T-helper 2 cell treated with Interferon-gamma antibody and Interleukin-4, amounts not matched to agents 5 μg/mL and 100 μg/mL, for 36 hours (primary cell): ENCODE measurements at regions not wholly inside any gene's neighbourhood (a gene's known extent, or its start where the extent isn't known, plus 50 kb on each side); places are given as distances from the start of the nearest gene placed in this dataset.

ENCODE experiments used
- DNase-seq: peaks from one replicate; pipeline ENCODE4 v3.0.0; 2021; ENCODE audit warnings: low spot score
- H3K27ac Mint-ChIP-seq: one replicate; pipeline ENCODE4 v1.8.0; 2021; ENCODE audit warnings: mild to moderate bottlenecking, mixed read lengths
- H3K27me3 Mint-ChIP-seq: one replicate; pipeline ENCODE4 v1.8.0; 2021; ENCODE audit warnings: low read depth, mixed read lengths
- H3K36me3 Mint-ChIP-seq: one replicate; pipeline ENCODE4 v1.8.0; 2021; ENCODE audit warnings: low read depth, mixed read lengths
- H3K4me1 Mint-ChIP-seq: one replicate; pipeline ENCODE4 v1.8.0; 2021; ENCODE audit warnings: low read depth, mixed read lengths
- H3K4me3 Mint-ChIP-seq: one replicate; pipeline ENCODE4 v1.8.0; 2022; ENCODE audit warnings: mild to moderate bottlenecking, moderate library complexity, mixed read lengths
- H3K9me3 Mint-ChIP-seq: one replicate; pipeline ENCODE4 v1.8.0; 2021; ENCODE audit warnings: mixed read lengths

DNA sequence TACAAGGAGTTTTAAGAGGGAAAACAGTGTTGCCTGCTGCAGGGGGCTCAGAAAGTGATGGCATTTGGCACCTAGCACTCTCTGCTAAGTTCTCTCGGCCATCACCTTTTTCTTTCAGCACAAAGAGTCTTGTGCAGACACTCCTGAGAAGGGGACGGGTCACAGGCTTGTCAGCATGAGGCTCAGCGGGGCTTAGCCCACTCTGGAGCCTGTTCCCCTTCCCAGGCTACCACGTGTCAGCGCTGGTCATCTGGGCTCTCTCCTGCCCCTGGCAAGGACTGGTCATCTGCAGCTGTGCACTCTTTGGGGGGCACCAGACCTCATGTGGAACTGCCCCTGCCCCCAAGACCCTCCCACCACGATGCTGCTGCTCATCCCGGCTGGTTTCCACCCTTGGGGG, 152.1 kb upstream of the MKI67 start:
- Mint-ChIP-seq H3K36me3 (no peaks in the 10 kb centered on the region), H3K9me3 (no peaks in the 10 kb centered on the region), H3K27ac (no peak overlapping the region), H3K4me3 (no peak overlapping the region), H3K4me1 (peaks cover 7% of the 10 kb centered on the region), H3K27me3 (peaks cover 42% of the 10 kb centered on the region)
- no peak for DNase-seq

DNA sequence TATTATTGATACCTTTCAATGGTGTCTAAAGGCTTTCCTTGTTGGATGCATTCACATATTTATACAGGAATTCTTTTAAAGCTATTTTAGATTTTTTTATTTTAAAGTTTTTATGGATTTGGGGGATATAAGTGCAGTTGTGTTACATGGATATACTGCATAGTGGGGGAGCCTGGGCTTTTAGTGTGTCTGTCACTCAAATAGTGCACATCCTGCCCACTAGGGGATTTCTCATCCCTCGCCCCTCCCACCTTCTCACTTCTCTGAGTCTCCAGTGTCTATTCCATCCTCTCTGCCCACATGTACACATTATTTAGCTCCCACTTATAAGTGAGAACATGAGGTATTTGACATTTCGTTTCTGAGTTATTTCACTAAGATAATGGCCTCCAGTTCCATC, 154.0 kb upstream of the MKI67 start:
- H3K27ac Mint-ChIP-seq: no peak overlapping the region
- H3K4me3 Mint-ChIP-seq: no peak overlapping the region
- H3K9me3 Mint-ChIP-seq: no peaks in the 10 kb centered on the region
- peaks cover 2% of the 10 kb centered on the region for H3K4me1 Mint-ChIP-seq
- H3K36me3 Mint-ChIP-seq: no peaks in the 10 kb centered on the region
- peaks cover 29% of the 10 kb centered on the region for H3K27me3 Mint-ChIP-seq
- no peak for DNase-seq

DNA sequence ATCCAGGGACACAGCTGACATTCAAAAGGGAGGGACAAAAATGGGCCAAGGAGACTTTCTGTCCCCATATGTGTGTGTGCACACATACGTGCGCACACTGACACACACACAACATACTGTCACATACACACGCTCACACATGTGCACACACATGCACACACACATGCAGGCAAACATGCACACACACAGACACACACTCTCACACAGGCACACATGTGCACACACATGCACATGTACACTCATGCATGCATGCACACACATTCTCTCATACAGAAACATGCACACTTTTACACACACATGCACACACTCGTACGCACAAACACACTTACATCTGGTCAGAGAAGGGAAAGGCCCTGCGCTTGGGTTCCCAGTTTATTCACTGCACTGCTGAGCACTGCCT, 155.1 kb upstream of the MKI67 start:
- Mint-ChIP-seq H3K27ac (no peak overlapping the region), H3K36me3 (no peaks in the 10 kb centered on the region), H3K4me3 (no peak overlapping the region), H3K9me3 (no peaks in the 10 kb centered on the region), H3K4me1 (no peaks in the 10 kb centered on the region), H3K27me3 (peaks cover 31% of the 10 kb centered on the region)
- DNase-seq: no peak

DNA sequence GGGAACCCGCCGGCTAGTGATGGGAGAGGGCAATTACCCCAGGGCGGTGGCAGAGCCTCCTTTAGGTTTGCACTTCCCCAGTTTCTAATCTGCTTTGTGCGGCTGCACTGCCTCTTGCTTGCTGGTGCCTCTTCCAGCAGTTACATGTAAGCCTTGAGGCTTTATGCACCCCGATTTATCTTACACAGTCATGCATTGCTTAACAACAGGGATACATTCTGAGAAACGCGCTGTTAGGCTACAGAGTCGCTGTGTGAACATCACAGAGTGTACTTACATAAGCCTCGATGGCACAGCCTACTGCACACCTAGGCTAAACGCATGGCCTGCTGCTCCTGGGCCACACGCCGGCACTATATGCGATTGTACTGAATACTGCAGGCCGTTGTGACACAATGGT, 155.6 kb upstream of the MKI67 start:
- Mint-ChIP-seq H3K4me1 (no peaks in the 10 kb centered on the region), H3K4me3 (no peak overlapping the region), H3K27me3 (peaks cover 29% of the 10 kb centered on the region), H3K9me3 (no peaks in the 10 kb centered on the region), H3K36me3 (no peaks in the 10 kb centered on the region), H3K27ac (no peak overlapping the region)
- no peak for DNase-seq

DNA sequence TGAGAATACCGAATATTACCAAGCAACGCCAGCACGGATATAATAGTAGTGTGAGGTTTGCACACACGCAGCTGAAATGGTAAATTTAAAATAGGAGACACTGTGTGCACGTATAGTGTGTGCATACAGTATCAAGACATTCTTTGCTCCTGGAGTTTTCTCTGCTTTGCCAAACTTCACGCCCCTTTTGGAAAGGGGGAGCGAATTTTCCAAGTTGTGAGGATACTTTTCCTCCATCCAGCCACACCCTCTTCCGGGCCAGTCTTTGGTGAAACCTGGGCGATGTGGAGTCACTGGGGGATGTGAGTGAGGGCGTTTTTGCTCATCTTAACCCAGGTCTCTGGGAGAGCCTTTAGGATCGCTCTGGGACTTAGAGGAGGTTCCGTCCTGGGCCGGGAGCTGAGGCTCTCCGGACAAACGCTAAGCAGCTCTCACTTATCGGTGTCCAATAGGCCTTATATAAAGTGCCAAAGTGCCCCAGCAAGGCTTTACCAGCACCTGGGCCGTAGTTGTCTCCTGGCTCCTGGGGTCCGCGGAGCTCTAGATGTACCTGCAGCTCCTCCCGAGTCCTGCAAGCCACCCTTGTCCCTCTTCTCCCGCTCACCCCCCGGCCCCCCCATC, 160.0 kb upstream of the MKI67 start:
- DNase-seq: no peak
- H3K36me3 Mint-ChIP-seq: no peaks in the 10 kb centered on the region
- no peak overlapping the region for H3K4me3 Mint-ChIP-seq
- H3K27ac Mint-ChIP-seq: no peak overlapping the region
- peaks cover 37% of the 10 kb centered on the region for H3K27me3 Mint-ChIP-seq
- H3K9me3 Mint-ChIP-seq: no peaks in the 10 kb centered on the region
- H3K4me1 Mint-ChIP-seq: no peaks in the 10 kb centered on the region

- no peaks in the 10 kb centered on the region for H3K9me3 Mint-ChIP-seq
- no peak overlapping the region for H3K27ac Mint-ChIP-seq
- no peaks in the 10 kb centered on the region for H3K36me3 Mint-ChIP-seq
- no peaks in the 10 kb centered on the region for H3K4me1 Mint-ChIP-seq
- DNase-seq: no peak
- peaks cover 37% of the 10 kb centered on the region for H3K27me3 Mint-ChIP-seq
- H3K4me3 Mint-ChIP-seq: no peak overlapping the region
These were observed 160.7 kb upstream of the MKI67 start for GRCh38 chr10:128286762-128287500.

GRCh38 chr10:128287921-128288320, 161.7 kb upstream of the MKI67 start:
- no peaks in the 10 kb centered on the region for H3K9me3 Mint-ChIP-seq
- no peaks in the 10 kb centered on the region for H3K36me3 Mint-ChIP-seq
- no peaks in the 10 kb centered on the region for H3K4me1 Mint-ChIP-seq
- no peak for DNase-seq
- H3K27me3 Mint-ChIP-seq: peaks cover 37% of the 10 kb centered on the region
- H3K27ac Mint-ChIP-seq: no peak overlapping the region
- no peak overlapping the region for H3K4me3 Mint-ChIP-seq

GRCh38 chr10:128289621-128290020, 163.4 kb upstream of the MKI67 start:
- H3K4me3 Mint-ChIP-seq: no peak overlapping the region
- H3K27me3 Mint-ChIP-seq: peaks cover 35% of the 10 kb centered on the region
- H3K36me3 Mint-ChIP-seq: no peaks in the 10 kb centered on the region
- H3K9me3 Mint-ChIP-seq: no peaks in the 10 kb centered on the region
- no peaks in the 10 kb centered on the region for H3K4me1 Mint-ChIP-seq
- no peak for DNase-seq
- no peak overlapping the region for H3K27ac Mint-ChIP-seq

- Mint-ChIP-seq H3K4me1 (no peaks in the 10 kb centered on the region), H3K4me3 (no peak overlapping the region), H3K27ac (no peak overlapping the region), H3K9me3 (no peaks in the 10 kb centered on the region), H3K36me3 (no peaks in the 10 kb centered on the region), H3K27me3 (peaks cover 3% of the 10 kb centered on the region)
- DNase-seq: no peak
These were observed 168.8 kb upstream of the MKI67 start for GRCh38 chr10:128295003-128295402.

- Mint-ChIP-seq H3K4me3 (no peak overlapping the region), H3K9me3 (no peaks in the 10 kb centered on the region), H3K27ac (no peak overlapping the region), H3K4me1 (no peaks in the 10 kb centered on the region), H3K27me3 (no peaks in the 10 kb centered on the region), H3K36me3 (no peaks in the 10 kb centered on the region)
- no peak for DNase-seq
These were observed 170.2 kb upstream of the MKI67 start for GRCh38 chr10:128296253-128297007.

DNA sequence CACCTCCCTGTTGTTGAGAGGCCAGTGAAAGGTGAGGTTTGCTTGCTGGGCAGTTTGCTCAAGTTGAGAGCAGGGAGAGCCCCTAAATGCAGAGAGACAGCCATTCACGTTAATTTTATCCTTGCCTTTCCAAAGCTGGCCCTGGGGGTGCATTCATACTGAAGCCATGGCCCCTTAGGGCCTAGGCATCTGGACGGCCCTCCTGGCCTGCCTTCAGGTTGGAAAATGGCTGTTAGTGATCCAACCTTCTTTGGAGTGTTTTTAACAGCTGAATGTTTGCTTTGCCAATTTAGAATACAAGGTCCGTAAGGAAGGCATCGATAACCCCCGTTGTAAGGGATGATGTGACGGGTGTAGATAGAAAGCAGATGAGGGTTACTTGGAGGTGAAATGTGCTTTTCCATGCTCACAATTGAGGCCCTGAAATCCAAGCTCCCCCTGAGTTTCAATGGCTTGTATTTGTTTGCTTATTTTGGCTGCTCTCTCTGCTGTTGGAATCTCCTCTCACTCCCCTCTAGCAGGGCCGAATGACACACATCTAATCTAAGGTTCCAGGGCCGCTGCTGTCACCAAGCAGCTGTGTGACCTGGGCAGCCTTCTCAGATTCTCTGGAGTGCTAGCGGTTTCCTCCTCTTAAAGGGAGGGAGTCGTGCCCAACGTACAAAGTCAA, 171.6 kb upstream of the MKI67 start:
- H3K27ac Mint-ChIP-seq: no peak overlapping the region
- DNase-seq: no peak
- no peak overlapping the region for H3K4me3 Mint-ChIP-seq
- H3K27me3 Mint-ChIP-seq: no peaks in the 10 kb centered on the region
- H3K36me3 Mint-ChIP-seq: no peaks in the 10 kb centered on the region
- H3K4me1 Mint-ChIP-seq: no peaks in the 10 kb centered on the region
- H3K9me3 Mint-ChIP-seq: no peaks in the 10 kb centered on the region

DNA sequence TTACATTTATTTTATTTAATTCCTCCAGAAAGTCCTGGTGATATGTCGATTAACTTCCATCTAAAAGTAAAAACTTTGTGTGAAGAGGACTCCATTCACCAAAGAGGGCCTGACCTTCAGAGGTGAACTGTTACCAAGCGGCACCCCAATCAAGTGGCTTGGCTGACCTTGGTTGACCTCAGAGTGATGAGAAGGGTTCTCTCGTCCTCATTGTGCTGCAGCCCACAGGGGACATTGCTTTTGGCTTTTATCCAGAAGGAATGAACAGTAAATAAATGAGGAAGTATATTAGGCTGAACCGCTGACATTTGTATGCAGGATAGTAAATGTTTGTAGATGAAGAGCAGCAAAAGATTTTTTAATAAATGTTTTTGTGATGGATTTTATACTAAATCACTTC, 172.4 kb upstream of the MKI67 start:
- H3K4me1 Mint-ChIP-seq: no peaks in the 10 kb centered on the region
- no peak overlapping the region for H3K4me3 Mint-ChIP-seq
- no peaks in the 10 kb centered on the region for H3K27me3 Mint-ChIP-seq
- no peak for DNase-seq
- H3K9me3 Mint-ChIP-seq: peaks cover 3% of the 10 kb centered on the region
- no peaks in the 10 kb centered on the region for H3K36me3 Mint-ChIP-seq
- no peak overlapping the region for H3K27ac Mint-ChIP-seq

GRCh38 chr10:128300290-128300824, 174.1 kb upstream of the MKI67 start:
- H3K36me3 Mint-ChIP-seq: no peaks in the 10 kb centered on the region
- no peaks in the 10 kb centered on the region for H3K4me1 Mint-ChIP-seq
- H3K9me3 Mint-ChIP-seq: peaks cover 3% of the 10 kb centered on the region
- H3K27ac Mint-ChIP-seq: no peak overlapping the region
- H3K27me3 Mint-ChIP-seq: no peaks in the 10 kb centered on the region
- H3K4me3 Mint-ChIP-seq: no peak overlapping the region
- DNase-seq: no peak

DNA sequence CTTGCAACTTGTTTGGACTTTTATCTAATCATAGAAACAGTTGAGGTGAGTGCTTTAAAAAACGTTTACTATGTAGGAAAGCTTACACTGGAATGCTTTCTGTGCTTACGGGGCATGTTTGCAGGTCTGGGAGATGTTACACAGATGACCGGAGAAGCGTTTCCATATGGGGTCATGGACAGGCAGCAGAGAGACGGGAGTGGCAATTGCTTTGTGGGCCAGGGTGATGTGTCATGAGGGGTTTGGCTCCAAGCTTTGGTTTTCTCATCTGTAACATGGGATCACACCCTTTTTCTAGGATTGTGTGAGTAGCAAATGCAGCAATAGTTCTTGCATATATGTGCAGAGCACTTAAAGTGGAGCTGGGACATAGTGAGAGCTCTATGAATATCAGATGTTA, 174.8 kb upstream of the MKI67 start:
- Mint-ChIP-seq H3K27me3 (no peaks in the 10 kb centered on the region), H3K4me1 (no peaks in the 10 kb centered on the region), H3K4me3 (no peak overlapping the region), H3K27ac (no peak overlapping the region), H3K9me3 (peaks cover 3% of the 10 kb centered on the region), H3K36me3 (no peaks in the 10 kb centered on the region)
- DNase-seq: no peak
